ENCODE measurements at regions not wholly inside any gene's neighbourhood (a gene's known extent, or its start where the extent isn't known, plus 50 kb on each side); places are given as distances from the start of the nearest gene placed in this dataset.

DNA sequence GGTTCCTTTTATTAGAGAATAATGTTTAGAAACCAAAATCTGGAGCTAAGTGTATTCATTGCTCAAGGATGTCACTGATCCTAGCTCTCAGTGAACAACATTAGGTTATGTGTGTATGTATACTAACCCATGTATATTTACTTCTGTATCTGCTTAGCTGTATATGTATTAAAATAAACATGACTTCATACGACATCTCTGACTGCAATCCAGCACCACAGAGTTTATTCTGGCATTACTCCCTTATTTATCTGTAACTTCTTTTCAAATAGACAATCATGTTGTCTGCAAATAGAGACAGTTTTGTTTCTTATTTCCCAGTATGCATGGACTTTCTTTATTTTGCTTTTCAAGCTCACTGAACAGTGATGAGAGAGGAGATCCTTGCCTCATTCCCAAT is 441.0 kb upstream of the NFE2L3 start:
- TF ChIP-seq, protein P1, sequence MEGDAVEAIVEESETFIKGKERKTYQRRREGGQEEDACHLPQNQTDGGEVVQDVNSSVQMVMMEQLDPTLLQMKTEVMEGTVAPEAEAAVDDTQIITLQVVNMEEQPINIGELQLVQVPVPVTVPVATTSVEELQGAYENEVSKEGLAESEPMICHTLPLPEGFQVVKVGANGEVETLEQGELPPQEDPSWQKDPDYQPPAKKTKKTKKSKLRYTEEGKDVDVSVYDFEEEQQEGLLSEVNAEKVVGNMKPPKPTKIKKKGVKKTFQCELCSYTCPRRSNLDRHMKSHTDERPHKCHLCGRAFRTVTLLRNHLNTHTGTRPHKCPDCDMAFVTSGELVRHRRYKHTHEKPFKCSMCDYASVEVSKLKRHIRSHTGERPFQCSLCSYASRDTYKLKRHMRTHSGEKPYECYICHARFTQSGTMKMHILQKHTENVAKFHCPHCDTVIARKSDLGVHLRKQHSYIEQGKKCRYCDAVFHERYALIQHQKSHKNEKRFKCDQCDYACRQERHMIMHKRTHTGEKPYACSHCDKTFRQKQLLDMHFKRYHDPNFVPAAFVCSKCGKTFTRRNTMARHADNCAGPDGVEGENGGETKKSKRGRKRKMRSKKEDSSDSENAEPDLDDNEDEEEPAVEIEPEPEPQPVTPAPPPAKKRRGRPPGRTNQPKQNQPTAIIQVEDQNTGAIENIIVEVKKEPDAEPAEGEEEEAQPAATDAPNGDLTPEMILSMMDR (conservative IDR thresholded peaks at IDR 0.05; ENCODE audit: low read length) = no peak
- TF ChIP-seq EZH2phosphoT487 (IDR thresholded peaks at IDR 0.05; ENCODE audit: borderline replicate concordance, low read depth, low read length) = no peak

All from OCI-LY7 (cell line).